ENCODE measurements at regions not wholly inside any gene's neighbourhood (a gene's known extent, or its start where the extent isn't known, plus 50 kb on each side); places are given as distances from the start of the nearest gene placed in this dataset.

- H3K36me3 Mint-ChIP-seq = peaks cover 0 to 4% (median 0%) of the 10 kb centered on the region in 3 donors
These were observed 195.6 kb downstream of the ELAVL2 start for GRCh38 chr9:23630488-23630887.

GRCh38 chr9:23635276-23635675, 190.8 kb downstream of the ELAVL2 start:
- Mint-ChIP-seq H3K4me1 (no peaks in the 10 kb centered on the region), H3K27me3 (ENCODE audit: low read depth in 3 of 3) (peaks cover 0 to 4% (median 0%) of the 10 kb centered on the region in 3 donors), H3K27ac (no peak overlapping the region), H3K36me3 (peaks cover 0 to 4% (median 0%) of the 10 kb centered on the region in 3 donors), H3K9me3 (peaks cover 7 to 46% (median 27%) of the 10 kb centered on the region in 6 donors), H3K4me3 (no peak overlapping the region)
- no peak for DNase-seq

More at GRCh38 chr9:23630488-23630887, 195.6 kb downstream of the ELAVL2 start:
- Mint-ChIP-seq H3K27ac (no peak overlapping the region), H3K27me3 (ENCODE audit: low read depth in 3 of 3) (peaks cover 0 to 1% (median 0%) of the 10 kb centered on the region in 3 donors), H3K4me1 (no peaks in the 10 kb centered on the region), H3K4me3 (no peak overlapping the region), H3K9me3 (peaks cover 6 to 42% (median 14%) of the 10 kb centered on the region in 6 donors)
- no peak for DNase-seq

- H3K4me3 Mint-ChIP-seq = no peak overlapping the region
- peaks cover 7 to 44% (median 26%) of the 10 kb centered on the region in 6 donors for H3K9me3 Mint-ChIP-seq
- peaks cover 0 to 6% (median 0%) of the 10 kb centered on the region in 3 donors for H3K27me3 Mint-ChIP-seq (ENCODE audit: low read depth in 3 of 3)
- peaks cover 0 to 4% (median 0%) of the 10 kb centered on the region in 3 donors for H3K36me3 Mint-ChIP-seq
- no peak overlapping the region for H3K27ac Mint-ChIP-seq
- no peaks in the 10 kb centered on the region for H3K4me1 Mint-ChIP-seq
- DNase-seq = no peak
These were observed 189.8 kb downstream of the ELAVL2 start for GRCh38 chr9:23636199-23636598.

- Mint-ChIP-seq H3K36me3 (no peaks in the 10 kb centered on the region), H3K9me3 (peaks cover 8 to 42% (median 25%) of the 10 kb centered on the region in 6 donors), H3K27ac (no peak overlapping the region), H3K4me3 (no peak overlapping the region), H3K4me1 (no peaks in the 10 kb centered on the region), H3K27me3 (ENCODE audit: low read depth in 3 of 3) (peaks cover 0 to 6% (median 0%) of the 10 kb centered on the region in 3 donors)
- no peak for DNase-seq
These were observed 188.0 kb downstream of the ELAVL2 start for GRCh38 chr9:23638011-23638410.

GRCh38 chr9:23638837-23639426, 187.1 kb downstream of the ELAVL2 start:
- no peaks in the 10 kb centered on the region for H3K36me3 Mint-ChIP-seq
- no peaks in the 10 kb centered on the region for H3K4me1 Mint-ChIP-seq

More at GRCh38 chr9:23638837-23639426, 187.1 kb downstream of the ELAVL2 start:
- H3K4me3 Mint-ChIP-seq = no peak overlapping the region
- no peak for DNase-seq
- peaks cover 0 to 6% (median 0%) of the 10 kb centered on the region in 3 donors for H3K27me3 Mint-ChIP-seq (ENCODE audit: low read depth in 3 of 3)
- H3K9me3 Mint-ChIP-seq = peaks cover 8 to 49% (median 27%) of the 10 kb centered on the region in 6 donors
- H3K27ac Mint-ChIP-seq = no peak overlapping the region
